Brain pericyte (primary cell): ENCODE measurements at regions not wholly inside any gene's neighbourhood (a gene's known extent, or its start where the extent isn't known, plus 50 kb on each side); places are given as distances from the start of the nearest gene placed in this dataset.

Source experiments
- DNase-seq: peaks from one replicate; pipeline ENCODE4 v3.0.0-alpha.2; 2012; ENCODE audit warnings: low read depth, low spot score

DNA sequence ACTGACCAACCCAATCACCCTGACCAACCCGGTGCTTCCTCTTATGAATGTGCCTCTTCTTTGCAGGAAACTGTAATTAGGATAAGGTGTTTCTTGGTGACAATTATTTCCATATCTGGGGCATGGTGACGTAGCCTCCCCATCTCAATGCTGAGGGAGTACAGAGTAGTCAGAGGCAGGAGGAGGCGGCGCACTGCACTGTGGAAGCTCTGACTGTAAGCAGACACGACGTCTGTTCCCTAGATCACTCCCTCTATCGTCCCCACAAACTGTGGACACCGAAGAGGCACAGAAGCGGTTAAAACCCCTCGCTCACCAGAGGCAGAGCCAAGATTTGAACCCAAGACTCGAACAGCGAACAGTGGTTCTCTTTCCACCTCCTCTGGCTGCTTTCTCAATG lies 231.0 kb upstream of the IGF1R start:
- DNase-seq = no peak

DNA sequence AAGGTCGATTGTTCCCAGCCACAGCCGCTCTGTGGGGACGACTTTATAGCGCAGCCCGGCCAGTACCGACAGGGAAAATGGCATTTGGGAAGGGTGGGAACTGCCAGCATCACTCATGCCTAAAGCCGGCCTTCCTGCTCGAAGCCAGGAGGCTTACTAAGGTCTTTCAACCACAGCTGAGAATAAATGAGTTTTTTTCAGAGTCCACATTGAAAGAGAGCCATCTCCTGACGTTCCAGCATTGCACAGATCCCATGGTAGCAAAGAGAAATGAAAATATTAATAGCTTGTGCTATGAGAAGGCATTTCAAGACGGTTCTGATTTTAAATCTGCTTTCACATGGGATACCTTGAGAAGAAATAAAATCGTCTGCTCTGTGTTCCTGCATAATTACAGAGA lies 230.2 kb upstream of the IGF1R start:
- no peak for DNase-seq

DNA sequence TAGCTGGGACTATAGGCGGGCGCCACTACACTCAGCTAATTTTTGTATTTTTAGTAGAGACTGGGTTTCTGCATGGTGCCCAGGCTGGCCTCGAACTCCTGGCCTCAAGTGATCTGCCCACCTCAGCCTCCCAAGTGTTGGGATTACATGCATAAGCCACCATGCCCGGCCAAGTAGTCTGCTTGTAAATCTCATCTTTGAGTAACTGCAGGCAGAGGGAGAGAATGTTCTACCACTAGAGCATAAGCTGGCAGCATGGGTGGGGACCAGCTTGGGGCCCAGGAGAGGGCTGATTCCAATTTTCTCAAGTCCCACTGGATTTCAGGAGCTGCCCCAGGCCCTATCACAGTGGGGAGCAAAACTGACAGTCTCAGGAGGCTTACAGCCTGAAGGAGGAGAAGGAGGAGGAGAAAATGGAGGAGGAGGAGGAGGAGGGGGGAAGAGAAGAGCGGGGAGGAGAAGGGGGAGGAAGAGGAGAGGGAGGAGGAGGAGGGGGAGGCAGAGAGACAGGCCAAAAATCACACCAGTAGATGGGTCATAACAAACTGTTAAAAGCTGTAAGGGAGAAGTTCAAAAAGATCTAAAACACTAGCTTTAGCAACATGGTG lies 229.1 kb upstream of the IGF1R start:
- DNase-seq = no peak

DNA sequence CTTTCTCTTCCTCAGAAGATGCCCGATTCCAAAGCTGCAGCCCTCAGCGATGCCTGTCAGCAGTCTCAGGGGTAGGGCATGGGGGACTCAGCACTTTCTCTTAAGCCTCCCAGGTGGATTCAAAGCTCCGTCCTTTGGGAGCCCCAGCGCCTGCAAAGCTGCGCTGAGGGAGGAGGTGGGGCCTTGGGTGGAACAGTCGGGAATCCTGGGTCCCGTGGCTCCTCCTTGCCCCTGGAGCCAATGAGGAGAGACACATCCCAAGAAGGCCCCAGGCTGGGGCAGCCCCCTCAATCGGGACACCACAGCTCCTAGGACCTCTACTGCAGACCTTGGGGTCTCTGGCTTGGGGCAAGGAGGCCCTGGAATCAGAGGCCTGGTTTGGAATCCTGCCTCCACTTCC lies 227.5 kb upstream of the IGF1R start:
- no peak for DNase-seq

DNA sequence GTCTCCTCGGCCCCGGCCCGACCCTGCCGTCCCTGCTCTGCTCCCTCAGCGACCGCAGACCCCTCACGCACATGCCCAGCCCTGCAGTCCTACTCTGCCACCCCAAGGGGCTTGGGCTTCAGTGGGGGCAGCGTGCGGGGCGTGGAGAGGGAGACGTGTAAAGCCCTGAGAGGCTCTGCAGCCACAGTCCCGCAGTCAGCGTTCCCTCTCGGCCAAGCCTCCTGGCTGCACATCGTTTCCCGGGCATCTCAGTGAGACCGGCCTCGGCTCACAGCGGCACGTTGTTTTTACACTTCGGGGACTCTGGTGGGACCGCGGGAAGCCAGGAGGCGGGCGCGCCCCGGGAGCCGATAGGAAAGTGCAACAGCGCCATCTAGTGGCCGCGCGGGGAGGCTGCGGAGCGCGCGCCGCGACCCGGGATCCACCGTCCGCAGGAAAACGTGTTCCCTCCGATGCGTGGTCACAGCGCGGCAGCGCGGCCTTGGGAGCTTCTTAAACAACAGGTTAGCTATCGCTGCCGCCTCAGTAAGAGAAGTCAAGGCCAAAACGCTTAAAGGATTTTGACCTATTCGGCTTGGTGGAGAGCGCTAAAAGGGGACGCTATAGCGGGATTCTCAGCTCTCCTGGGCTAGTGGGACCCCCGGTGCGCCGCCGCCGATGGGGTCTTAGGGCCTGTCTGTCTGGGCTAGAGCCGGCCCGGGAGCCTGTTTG lies 226.8 kb upstream of the IGF1R start:
- DNase-seq = no peak

DNA sequence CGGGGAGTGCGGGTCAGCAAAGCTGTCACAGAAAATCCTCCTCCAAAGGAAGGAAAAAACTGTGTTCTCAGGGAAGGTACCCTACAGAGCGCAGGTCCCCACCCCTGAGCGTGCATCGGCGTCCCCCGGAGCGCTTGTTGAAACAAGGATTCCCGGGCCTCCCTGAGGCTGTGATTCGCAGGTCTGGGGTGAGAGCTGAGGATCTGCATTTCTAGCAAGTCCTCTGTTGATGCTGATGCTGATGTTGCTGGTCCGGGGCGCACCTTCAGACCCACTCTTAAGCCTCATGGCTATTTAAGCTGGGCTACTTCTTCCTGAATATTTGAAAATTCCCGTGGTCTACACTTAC lies 226.2 kb upstream of the IGF1R start:
- no peak for DNase-seq

DNA sequence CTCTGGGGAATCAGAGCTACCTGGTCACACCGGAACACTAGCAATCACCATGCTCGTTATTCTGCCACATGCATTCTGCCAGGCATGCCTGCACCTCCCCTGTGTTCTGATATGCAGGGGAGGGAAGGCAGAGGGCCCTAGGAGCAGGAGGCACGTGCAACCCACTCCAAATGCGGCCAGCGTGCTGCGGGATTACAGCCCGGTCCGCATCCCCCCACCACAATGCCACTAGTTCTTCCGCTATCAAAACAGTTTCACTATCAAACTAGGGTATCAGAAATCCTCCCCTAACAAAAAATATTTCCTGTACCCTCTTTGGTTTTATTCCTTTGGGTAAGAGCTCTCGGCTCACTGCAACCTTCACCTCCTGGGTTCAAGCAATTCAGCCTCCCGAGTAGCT lies 223.2 kb upstream of the IGF1R start:
- DNase-seq = no peak

DNA sequence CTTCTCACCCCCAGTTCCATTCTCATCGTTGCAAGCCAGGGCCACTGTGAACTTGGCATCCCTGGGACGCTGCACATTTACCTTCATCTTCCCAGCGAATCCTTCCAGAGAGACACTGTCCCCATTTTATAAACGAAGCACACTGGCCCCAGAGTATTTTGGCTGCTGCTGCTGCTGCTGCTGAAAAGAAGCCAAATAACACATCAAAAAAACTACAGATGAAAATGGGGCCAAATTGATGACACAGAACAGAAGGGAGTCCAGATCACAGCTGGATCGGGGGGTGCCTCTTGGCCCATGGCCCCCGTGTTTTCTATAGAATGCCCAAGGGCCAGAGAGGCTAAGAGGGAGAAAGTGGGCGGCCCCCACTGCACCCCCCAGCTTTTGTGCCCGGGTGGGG lies 221.0 kb upstream of the IGF1R start:
- DNase-seq = no peak

DNA sequence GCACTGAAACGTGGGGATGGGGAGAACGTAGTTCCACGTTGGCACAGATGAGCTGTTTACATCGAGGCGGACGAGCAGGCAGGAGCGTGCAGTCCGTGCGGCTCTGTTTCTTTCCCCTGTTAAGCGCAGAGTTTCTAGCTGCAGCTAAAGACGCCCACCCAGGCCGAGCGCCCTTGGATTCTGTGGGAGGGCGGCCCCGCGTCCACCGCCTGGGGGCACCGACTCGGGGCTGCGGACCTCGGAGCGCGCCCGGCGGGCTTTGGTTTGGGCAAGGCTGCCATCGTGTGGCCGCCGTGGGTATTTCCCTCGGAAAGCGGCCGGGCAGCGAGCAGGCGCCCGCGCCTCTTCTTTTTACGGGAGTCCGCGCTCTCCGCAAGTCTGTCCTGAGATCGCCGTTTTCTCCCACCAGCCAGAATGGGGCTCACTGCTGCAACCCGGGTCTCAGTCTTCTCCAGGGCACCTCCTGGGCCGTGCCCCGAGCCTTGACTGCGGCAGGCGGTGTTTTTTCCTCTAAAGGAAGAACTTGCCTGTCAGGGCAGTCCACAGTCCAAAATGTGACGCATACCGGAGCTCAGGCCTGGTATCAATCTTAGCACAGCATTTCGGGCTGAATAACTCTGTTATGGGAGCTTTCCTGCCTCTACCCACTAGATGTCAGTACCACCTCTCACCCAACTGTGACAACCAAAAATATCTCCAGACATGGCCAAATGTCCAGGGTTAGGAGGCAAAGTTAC lies 219.9 kb upstream of the IGF1R start:
- DNase-seq = peak; percentile 17

DNA sequence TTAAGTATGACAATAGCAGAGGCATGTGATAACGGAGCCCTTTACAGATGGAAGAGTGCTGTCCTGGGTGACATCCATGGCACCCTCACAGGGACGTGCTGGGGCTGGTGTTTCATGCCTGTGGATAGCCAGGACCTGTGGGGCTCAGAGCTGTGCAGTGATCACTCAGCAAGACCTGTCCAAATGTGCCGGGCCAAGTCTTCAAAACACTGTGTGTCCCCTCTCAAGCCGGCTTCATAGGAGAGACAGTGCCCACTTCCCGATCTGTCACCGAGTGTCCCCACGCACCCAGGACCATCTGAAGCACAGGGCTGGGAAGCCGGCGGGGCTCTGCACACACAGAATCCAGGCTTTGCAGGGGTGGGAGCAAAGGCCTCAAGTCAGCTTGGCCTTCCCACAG lies 217.2 kb upstream of the IGF1R start:
- DNase-seq = no peak

DNA sequence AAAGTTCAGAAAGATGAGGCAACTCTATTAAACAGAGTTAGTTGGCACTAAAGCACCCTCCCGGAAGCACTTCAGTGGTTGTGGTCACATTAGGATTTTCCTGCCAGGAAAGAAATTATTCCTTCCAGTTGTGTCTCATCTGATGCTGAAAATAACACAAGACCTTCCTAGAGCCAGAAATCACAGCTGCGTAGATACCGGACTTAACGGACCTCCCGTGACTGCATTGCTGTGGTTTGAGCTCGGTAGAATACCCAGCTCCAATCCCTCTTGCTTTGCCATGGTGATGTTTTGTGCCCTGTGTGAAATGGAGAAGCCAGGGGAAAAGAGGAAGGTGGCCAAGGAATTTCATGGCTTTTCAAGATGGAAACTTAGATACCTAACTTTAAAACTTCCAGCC lies 215.0 kb upstream of the IGF1R start:
- no peak for DNase-seq

DNA sequence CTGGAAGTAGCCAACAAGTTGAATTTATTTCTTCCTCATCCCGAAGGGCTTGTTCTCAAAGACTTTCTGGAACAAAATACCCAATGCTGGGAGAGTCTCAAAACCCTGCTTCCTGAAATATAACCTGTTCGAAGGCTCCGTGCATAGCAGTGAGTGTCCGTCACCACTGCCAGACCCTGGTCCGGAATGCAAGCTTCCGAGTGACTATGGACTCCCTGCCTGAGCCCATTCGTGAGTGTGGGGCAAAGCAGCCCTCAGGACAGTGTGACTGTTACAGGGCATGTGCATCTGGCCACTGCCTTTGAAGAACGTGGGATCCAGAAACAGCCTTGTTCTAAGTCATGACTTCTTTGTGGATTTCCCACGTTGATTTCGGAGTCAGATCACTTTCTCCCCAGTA lies 214.5 kb upstream of the IGF1R start:
- DNase-seq = no peak

DNA sequence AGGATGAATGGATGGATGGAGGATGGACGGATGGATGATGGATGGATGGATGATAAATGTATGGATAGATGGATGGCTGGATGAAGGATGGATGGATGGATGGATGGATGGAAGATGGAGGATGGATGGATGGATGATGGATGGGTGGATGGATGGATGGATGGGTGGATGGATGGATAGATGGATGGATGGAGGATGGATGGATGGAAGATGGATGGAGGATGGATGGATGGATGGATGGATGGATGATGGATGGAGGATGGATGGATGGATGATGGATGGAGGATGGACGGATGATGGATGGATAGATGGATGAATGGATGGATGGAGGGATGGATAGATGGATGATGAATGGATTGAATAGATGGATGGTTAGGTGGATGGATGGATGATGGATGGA lies 210.6 kb upstream of the IGF1R start:
- no peak for DNase-seq

DNA sequence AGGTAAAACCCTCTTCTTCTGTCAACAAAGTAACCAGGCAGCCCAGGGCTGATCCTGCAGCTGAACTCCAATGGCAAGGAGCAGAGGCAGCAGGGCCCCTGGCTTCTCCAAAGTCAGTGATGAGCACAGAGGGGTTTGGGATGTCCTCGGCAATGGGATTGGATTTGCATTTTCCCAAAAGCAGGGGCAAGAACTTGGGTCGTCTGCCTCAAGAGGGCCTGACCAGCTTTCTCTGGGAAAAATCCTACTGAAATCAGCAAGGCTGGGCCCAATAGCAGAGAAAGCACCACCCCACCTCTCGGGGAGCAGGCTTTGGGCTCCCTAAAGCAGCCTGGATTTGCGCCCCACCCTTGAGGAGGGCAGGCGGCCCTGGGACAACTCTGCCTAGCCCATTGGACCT lies 210.0 kb upstream of the IGF1R start:
- no peak for DNase-seq

DNA sequence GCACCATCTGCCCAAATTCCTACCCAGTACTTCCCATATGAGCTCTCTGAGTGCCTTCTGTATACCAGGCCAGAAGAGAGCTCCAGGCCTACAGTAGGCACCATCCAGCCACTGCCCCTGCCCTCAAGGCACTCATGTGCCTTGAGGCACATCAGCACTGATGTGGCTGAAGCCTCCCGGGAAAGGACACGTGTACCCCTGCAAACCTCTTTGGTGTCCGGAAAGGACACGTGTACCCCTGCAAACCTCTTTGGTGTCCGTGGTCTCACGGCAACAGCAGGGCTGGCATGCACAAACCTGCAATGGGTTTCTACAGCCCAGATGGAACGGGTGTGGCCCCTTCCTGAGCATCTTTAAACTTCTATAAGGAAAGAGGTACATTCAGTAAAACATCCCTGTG lies 209.4 kb upstream of the IGF1R start:
- DNase-seq = no peak

DNA sequence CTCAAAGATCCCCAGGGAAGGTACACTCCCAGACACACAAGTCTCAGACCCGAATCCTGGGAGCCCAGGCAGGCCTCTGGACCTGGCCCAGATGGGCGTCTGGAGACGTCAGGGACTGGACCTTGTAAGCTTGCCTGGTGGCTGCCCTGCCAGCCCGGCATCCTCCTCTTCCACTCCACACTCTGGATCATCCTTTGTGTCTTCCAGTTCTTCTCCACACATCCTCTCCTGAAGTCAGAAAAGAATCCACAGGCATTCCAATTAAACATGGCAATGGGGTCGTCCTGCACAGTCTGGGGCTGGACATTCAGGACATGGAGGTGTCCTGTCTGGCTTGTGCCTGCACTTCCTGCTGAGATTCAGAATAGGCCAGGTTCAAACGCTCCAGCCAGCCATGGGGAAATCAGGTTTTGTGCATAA lies 208.8 kb upstream of the IGF1R start:
- no peak for DNase-seq

DNA sequence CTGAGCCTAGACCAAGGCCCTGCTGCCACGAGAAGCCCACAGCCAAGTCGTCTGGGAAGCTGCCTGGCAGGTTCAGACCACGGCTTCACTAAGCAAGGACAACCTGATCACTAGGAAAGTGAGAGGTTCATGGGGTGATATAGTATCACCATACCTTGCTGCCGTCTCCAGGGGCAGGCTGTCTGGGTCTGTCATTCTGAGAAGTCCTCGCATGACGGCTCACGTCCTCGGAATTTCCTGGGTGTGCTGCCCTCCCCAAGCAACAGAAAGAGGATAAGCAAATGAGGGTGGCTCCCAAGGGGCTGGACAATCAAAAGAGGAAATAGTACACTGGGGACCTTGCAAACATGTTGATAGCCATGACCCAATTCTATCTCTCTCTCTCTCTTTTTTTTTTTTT lies 207.4 kb upstream of the IGF1R start:
- DNase-seq = no peak

DNA sequence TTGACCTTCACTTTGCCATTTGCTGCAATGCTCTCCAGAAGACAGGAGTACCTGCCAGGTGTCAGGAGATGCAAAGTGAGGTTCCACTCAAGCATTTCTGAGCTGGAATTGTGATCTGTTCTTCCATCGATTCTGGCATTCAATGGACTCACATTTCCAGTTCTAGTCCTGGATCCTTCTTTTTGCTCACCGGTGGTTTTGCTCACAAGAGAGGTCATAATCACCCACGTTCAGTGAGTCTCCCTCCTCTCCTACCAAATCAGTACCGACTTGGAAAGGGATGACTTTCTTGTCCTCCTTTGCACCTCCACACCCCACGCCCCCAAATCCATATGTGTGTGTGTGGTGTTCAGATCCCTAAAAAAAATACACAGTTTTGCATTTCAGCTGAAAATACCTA lies 206.7 kb upstream of the IGF1R start:
- DNase-seq = no peak

DNA sequence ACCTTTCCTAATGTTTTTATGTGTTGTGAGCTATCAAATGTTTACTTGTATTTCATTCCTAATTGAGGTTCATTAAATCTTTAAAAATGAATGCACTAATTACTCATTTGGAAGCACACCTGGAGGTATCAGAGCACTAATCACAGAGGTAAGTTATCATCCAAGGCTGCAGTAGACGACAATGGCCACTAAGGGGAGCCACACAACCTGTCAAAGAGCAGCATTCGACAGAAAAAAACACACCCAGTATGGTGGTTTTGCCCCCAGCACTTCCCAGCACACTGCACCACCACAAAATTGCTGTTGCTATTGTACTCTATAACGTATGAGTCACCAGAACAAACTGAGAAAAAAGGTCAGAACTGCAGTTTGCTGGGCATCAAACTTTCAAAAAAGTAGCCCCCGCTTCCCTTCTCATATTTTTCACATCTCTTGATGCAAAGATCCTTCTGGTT lies 205.9 kb upstream of the IGF1R start:
- peak; percentile 32 for DNase-seq

DNA sequence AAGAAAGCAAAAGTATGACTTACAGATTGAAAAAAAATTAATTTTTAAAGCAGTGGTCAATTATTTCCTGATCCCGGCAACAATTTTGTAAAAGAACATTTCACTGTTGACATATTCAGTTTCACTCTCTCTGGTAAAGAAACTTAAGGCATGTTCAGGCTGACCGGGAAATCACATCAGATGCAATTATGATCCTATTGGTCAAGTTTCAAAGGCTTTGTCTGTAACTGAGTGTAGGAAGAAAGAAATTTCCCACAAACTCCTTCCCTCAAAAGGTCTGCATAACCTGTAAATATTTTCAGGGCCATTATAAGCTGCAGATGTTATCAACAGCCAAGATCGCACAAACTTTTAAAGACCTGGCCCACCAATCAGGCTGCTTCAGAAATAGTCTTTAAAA lies 205.4 kb upstream of the IGF1R start:
- DNase-seq = no peak

DNA sequence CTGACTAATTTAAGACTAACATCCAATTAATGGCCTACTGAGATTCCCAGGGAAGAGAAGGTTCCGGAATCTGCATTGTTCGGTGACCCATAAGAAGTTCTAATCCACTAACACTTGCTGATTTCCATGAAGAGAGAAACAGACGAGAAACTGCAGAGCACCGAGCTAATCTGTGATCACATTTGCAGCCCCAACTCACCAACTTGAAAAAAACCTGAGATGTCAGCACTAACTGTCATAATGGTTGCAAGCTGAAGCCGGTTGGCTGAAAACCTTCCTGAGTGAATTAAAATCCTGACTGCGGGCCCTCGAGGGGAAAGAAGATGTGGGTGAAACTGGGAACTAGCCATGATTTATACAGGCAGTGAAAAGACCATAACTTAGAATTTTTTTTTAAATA lies 204.8 kb upstream of the IGF1R start:
- DNase-seq = no peak

DNA sequence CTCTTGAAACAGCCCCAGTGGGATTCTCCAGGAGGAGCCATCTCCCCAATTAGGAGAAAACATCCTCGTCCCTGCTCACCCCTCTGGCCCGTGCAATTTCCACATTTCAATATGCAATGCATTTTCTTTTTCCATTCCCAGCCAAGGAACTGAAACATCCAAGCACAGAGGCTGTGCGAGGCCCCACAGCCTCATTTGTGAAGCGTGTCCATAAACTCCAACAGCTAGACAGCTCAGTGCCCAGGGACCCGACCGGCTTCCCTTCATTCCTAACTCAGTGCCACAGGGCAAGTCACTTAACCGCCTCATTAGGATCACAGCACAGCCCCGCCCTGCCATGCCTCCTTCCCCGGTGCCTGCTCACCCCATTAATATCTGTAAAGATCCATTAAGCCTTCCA lies 204.2 kb upstream of the IGF1R start:
- DNase-seq = no peak

DNA sequence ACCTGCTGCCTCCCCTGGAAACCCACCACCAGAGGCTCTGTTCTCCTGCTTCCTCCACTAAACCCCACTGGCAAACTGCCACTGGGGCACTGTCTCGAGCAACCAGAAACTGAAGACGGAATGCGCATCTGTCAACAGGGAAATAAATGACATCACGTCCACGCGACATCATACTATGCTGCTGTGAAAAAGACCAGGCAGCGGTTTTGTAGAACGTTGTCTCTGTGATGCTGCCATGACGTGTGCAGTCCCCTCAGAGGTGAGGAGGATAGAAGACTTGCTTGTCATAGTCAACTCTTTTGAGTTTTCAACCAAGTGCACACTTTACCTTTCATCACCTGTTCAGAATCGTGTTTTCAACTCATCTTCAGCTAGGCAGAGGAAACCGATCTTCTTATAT lies 203.0 kb upstream of the IGF1R start:
- DNase-seq = no peak
